Lower lobe of right lung (tissue), 2 donors: ENCODE measurements at regions not wholly inside any gene's neighbourhood (a gene's known extent, or its start where the extent isn't known, plus 50 kb on each side); places are given as distances from the start of the nearest gene placed in this dataset.
"Not testable (repeated sequence)": the region's sequence is repeated elsewhere in the genome, so short reads cannot be mapped to it uniquely, and the experiment has no call there.

ENCODE experiments used
- ATAC-seq, 2 donors: fragments of 200-7000 bp; cut with Tn5 transposase; one replicate each; pipeline ENCODE4 v1.9.1; 2020 to 2022; ENCODE audit warnings: mild to moderate bottlenecking in 2 of 2, moderate library complexity in 2 of 2
- DNase-seq: peaks from one replicate; pipeline ENCODE4 v3.0.0-alpha.2; 2020
- H3K27ac ChIP-seq: fragments of 200-600 bp; one replicate; pipeline ENCODE4 v1.8.0; 2022
- H3K27me3 ChIP-seq: fragments of 200-600 bp; one replicate; pipeline ENCODE4 v1.8.0; 2022; ENCODE audit warnings: low read depth
- H3K36me3 ChIP-seq: fragments of 200-600 bp; one replicate; pipeline ENCODE4 v1.8.0; 2022; ENCODE audit warnings: mild to moderate bottlenecking
- H3K4me1 ChIP-seq: fragments of 200-600 bp; one replicate; pipeline ENCODE4 v1.8.0; 2022
- H3K4me3 ChIP-seq: fragments of 200-600 bp; one replicate; pipeline ENCODE4 v1.8.0; 2022; ENCODE audit warnings: mild to moderate bottlenecking
- H3K9me3 ChIP-seq: fragments of 200-600 bp; one replicate; pipeline ENCODE4 v1.8.0; 2022
- intact Hi-C: fragments of 100-400 bp; cut with DNase I; formaldehyde crosslinking; loops from one replicate; pipeline ENCODE4 v1.11.0; 2022
- donor health status: DM: no; HTN: yes; CAD: no; lungs with severe emphysema.

- H3K4me1 ChIP-seq, ATAC-seq, intact Hi-C loops, H3K27ac ChIP-seq, DNase-seq, H3K36me3 ChIP-seq, H3K9me3 ChIP-seq, H3K4me3 ChIP-seq, H3K27me3 ChIP-seq: not testable (repeated sequence)
These were observed 292.0 kb upstream of the NBPF12 start for GRCh38 chr1:146645978-146646604.

GRCh38 chr1:146641534-146641933 is 296.6 kb upstream of the NBPF12 start:
- H3K27me3 ChIP-seq, H3K27ac ChIP-seq, H3K4me3 ChIP-seq, H3K9me3 ChIP-seq, DNase-seq, ATAC-seq, H3K36me3 ChIP-seq, intact Hi-C loops, H3K4me1 ChIP-seq: not testable (repeated sequence)

- intact Hi-C loops, H3K4me1 ChIP-seq, H3K27ac ChIP-seq, H3K27me3 ChIP-seq, H3K9me3 ChIP-seq, ATAC-seq, DNase-seq, H3K36me3 ChIP-seq, H3K4me3 ChIP-seq: not testable (repeated sequence)
These were observed 297.5 kb upstream of the NBPF12 start for GRCh38 chr1:146640671-146641070.

GRCh38 chr1:146630302-146630701 is 307.8 kb upstream of the NBPF12 start:
- intact Hi-C loops, DNase-seq, H3K4me1 ChIP-seq, H3K27ac ChIP-seq, ATAC-seq, H3K9me3 ChIP-seq, H3K4me3 ChIP-seq, H3K36me3 ChIP-seq, H3K27me3 ChIP-seq: not testable (repeated sequence)

- H3K27me3 ChIP-seq, H3K36me3 ChIP-seq, intact Hi-C loops, H3K27ac ChIP-seq, H3K4me1 ChIP-seq, DNase-seq, H3K9me3 ChIP-seq, H3K4me3 ChIP-seq, ATAC-seq: not testable (repeated sequence)
These were observed 319.5 kb upstream of the NBPF12 start for GRCh38 chr1:146618582-146618981.

- ATAC-seq, H3K9me3 ChIP-seq, H3K27me3 ChIP-seq, H3K27ac ChIP-seq, intact Hi-C loops, DNase-seq, H3K4me1 ChIP-seq, H3K4me3 ChIP-seq, H3K36me3 ChIP-seq: not testable (repeated sequence)
These were observed 333.4 kb upstream of the NBPF12 start for GRCh38 chr1:146604681-146605080.

DNA sequence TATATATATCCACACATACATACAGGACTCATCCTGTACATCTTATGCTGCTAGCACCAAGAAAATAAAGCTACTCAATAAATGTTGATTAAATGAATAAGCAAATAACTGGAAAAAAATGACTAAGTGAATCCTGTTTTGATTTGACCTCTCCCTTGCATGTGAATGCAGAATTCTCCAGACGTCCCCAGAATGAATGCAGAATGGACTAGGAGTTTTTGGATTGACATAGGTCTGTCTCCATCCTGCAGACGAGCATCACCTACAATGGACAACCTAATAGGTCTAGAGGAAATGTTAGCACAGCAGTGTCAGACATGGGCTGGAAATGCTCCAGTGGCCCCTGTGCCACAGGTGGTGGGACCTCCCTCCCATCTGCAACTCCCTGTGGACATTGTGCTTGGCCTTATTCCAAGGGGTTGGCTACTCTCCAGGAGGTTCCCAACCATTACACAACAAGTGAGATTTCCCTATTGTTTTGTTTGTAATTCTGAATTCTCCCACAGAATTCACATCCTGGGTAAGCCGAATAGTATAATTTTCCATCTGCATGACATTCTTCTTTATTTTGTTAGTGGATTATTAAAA is 337.3 kb upstream of the NBPF12 start:
- H3K4me3 ChIP-seq, ATAC-seq, intact Hi-C loops, H3K27me3 ChIP-seq, H3K9me3 ChIP-seq, H3K27ac ChIP-seq, H3K4me1 ChIP-seq, DNase-seq, H3K36me3 ChIP-seq: not testable (repeated sequence)

DNA sequence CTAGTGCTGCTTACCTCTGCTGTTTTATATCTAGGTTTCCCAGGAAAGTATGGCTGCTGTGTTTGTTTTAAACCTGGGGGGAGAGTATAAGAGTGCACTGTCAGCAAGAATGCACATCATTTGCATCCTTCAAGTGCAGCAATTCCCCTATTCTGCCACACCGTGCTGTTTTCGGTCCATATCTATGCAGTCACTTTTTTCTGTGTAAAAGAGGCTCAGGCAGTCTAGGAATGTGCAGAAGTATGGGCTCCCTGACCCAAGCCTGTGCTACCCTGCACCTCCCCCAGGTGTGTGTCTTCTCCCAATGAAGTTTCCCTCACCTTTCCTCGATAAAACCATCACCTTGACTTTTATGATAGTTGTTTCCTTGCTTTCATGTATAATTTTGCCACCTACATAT is 338.2 kb upstream of the NBPF12 start:
- H3K9me3 ChIP-seq, intact Hi-C loops, H3K27me3 ChIP-seq, ATAC-seq, H3K4me3 ChIP-seq, DNase-seq, H3K27ac ChIP-seq, H3K4me1 ChIP-seq, H3K36me3 ChIP-seq: not testable (repeated sequence)

DNA sequence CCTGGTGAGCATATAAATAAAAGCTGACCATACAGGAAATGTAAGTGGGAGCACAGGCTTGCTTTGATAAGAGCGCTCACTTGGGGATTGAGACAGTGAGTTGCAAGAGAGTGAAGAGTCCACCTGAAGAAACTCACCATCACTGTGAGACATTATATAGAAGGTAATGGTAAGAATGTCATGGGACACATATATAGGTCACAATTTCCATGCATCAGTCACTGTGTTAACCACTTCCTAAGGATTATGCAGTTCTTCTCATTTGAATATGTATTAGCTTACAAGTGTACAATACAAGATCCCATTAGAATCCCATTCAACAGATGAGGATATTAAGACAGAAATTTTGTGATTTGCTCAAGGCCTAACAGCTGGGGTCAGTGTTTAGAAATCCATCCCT is 352.4 kb upstream of the NOTCH2NLA start:
- H3K4me3 ChIP-seq, DNase-seq, H3K9me3 ChIP-seq, intact Hi-C loops, H3K36me3 ChIP-seq, H3K27ac ChIP-seq, ATAC-seq, H3K27me3 ChIP-seq, H3K4me1 ChIP-seq: not testable (repeated sequence)

- H3K27ac ChIP-seq, H3K9me3 ChIP-seq, ATAC-seq, H3K27me3 ChIP-seq, H3K4me1 ChIP-seq, DNase-seq, H3K4me3 ChIP-seq, H3K36me3 ChIP-seq, intact Hi-C loops: not testable (repeated sequence)
These were observed 338.7 kb upstream of the NOTCH2NLA start for GRCh38 chr1:146567541-146567940.

- H3K36me3 ChIP-seq, ATAC-seq, H3K9me3 ChIP-seq, DNase-seq, H3K4me3 ChIP-seq, intact Hi-C loops, H3K4me1 ChIP-seq, H3K27me3 ChIP-seq, H3K27ac ChIP-seq: not testable (repeated sequence)
These were observed 329.2 kb upstream of the NOTCH2NLA start for GRCh38 chr1:146558032-146558431.

GRCh38 chr1:146556405-146556804 is 327.6 kb upstream of the NOTCH2NLA start:
- H3K27ac ChIP-seq, DNase-seq, H3K36me3 ChIP-seq, intact Hi-C loops, H3K4me1 ChIP-seq, H3K4me3 ChIP-seq, H3K27me3 ChIP-seq, H3K9me3 ChIP-seq: not testable (repeated sequence)
- ATAC-seq: peak in 1 of 2 donors; percentile 13

DNA sequence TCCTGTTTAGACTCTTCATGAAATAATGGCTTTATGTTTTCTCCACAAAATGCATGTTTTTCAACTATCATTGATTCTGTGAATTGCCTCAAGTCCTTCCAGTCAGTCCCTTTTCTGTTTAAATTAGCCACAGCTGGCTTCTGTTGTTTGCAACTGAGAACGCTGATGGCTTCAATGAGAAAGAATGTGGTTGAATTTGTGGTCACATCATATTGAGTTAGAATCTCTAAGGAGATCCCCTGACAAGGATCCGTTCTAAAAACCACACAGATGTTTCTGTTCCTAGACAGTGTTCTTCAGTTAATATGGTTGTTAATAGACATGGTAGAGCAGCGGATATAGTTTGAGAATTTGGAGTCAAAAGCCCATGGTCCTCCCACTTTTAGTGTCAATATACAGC is 323.6 kb upstream of the NOTCH2NLA start:
- H3K4me3 ChIP-seq, DNase-seq, ATAC-seq, H3K36me3 ChIP-seq, H3K27ac ChIP-seq, H3K27me3 ChIP-seq, H3K9me3 ChIP-seq, H3K4me1 ChIP-seq, intact Hi-C loops: not testable (repeated sequence)

DNA sequence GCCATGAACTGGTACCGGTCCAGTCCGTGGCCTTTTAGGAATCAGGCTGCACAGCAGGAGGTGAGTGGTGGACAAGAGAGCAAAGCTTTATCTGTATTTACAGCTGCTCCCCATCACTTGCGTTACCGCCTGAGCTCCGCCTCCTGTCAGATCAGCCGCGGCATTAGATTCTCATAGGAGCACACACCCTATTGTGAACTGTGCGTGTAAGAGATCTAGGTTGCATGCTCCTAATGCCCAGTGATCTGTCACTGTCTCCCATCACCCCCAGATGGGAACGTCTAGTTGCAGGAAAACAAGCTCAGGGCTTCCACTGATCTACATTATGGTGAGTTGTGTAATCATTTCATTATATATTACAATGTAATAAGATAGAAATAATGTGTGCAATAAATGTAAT is 319.9 kb upstream of the NOTCH2NLA start:
- DNase-seq, H3K4me3 ChIP-seq, H3K27me3 ChIP-seq, H3K36me3 ChIP-seq, H3K4me1 ChIP-seq, H3K9me3 ChIP-seq, H3K27ac ChIP-seq, ATAC-seq, intact Hi-C loops: not testable (repeated sequence)
